ENCODE measurements at regions not wholly inside any gene's neighbourhood (a gene's known extent, or its start where the extent isn't known, plus 50 kb on each side); places are given as distances from the start of the nearest gene placed in this dataset.

DNA sequence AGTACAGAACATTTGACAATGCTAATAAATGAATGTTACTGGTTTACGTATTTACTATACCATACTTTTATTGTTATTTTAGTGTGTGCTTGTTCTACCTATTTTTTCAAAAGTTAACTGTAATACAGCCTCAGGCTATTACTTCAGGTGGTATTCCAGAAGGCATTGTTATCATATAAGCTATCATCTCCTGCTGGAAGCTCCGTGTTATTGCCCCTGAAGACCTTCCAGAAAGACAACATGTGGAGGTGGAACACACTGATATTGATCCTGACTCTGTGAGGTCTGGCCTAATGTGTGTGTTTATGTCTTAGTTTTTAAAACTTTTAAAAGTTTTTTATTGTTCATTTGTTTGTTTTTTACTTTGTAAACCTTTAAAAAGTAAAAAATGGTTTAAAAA is 509.8 kb upstream of the SPRY2 start:
- H3K36me3 ChIP-seq (ENCODE audit: insufficient read depth) = no peaks in the 10 kb centered on the region
- H3F3A ChIP-seq (replicated peaks; ENCODE audit: low read depth) = no peaks in the 10 kb centered on the region
- no peaks in the 10 kb centered on the region for H3K27me3 Mint-ChIP-seq (ENCODE audit: insufficient read depth, low read depth, poor library complexity)
- H3K27ac ChIP-seq (ENCODE audit: low read depth) = no peak overlapping the region
- H3K9me3 Mint-ChIP-seq = no peaks in the 10 kb centered on the region
- peak; percentile 23 for DNase-seq (ENCODE audit: low spot score)
- ATAC-seq = no peak
- H3K79me2 ChIP-seq (replicated peaks; ENCODE audit: insufficient read depth) = no peaks in the 10 kb centered on the region
- TF ChIP-seq JUNB (IDR thresholded peaks at IDR 0.05; ENCODE audit: unreplicated experiment) (no peak), EZH2phosphoT487 (IDR thresholded peaks at IDR 0.05; ENCODE audit: unreplicated experiment) (no peak)
- TF ChIP-seq, protein P1, sequence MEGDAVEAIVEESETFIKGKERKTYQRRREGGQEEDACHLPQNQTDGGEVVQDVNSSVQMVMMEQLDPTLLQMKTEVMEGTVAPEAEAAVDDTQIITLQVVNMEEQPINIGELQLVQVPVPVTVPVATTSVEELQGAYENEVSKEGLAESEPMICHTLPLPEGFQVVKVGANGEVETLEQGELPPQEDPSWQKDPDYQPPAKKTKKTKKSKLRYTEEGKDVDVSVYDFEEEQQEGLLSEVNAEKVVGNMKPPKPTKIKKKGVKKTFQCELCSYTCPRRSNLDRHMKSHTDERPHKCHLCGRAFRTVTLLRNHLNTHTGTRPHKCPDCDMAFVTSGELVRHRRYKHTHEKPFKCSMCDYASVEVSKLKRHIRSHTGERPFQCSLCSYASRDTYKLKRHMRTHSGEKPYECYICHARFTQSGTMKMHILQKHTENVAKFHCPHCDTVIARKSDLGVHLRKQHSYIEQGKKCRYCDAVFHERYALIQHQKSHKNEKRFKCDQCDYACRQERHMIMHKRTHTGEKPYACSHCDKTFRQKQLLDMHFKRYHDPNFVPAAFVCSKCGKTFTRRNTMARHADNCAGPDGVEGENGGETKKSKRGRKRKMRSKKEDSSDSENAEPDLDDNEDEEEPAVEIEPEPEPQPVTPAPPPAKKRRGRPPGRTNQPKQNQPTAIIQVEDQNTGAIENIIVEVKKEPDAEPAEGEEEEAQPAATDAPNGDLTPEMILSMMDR (conservative IDR thresholded peaks at IDR 0.05; ENCODE audit: low read depth in 2 of 2) = 0 out of 4 replicates have a peak, but pooled peaks of 1 of the 2 experiments have one; percentile 19
- no peaks in the 10 kb centered on the region for H3K9me2 ChIP-seq (ENCODE audit: insufficient read depth)
- H3K4me3 ChIP-seq = no peak overlapping the region
- no peak overlapping the region for H3K4me3 Mint-ChIP-seq
- H3K4me2 ChIP-seq = no peak overlapping the region
- no peak overlapping the region for H3K27ac Mint-ChIP-seq
- no peak overlapping the region for H2AFZ ChIP-seq
- H3K4me1 Mint-ChIP-seq = no peaks in the 10 kb centered on the region
- no peaks in the 10 kb centered on the region for H3K36me3 Mint-ChIP-seq (ENCODE audit: low read depth)
- no peaks in the 10 kb centered on the region for H3K27me3 ChIP-seq (ENCODE audit: insufficient read depth)
- no peaks in the 10 kb centered on the region for H4K20me1 ChIP-seq (replicated peaks; ENCODE audit: insufficient read depth)
- no peaks in the 10 kb centered on the region for H3K4me1 ChIP-seq (ENCODE audit: insufficient read depth)

DNA sequence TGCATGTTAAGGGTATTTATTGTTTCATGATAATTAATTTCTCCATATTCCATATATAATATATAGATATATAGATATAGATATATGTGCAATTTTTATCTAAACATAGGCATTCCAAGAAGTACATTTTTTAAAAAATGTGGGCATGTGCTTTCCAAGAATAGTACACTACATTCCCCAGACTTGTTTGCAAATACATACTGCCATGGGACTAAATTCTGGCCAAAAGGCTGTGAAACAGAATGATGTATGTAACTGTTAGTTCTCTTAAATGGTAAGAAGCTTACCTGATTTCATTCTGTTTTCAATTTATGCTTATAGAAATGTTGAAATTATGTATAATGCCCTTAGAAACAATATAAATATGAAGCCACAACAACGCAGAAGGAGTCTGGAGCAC is 503.2 kb upstream of the SPRY2 start:
- H4K20me1 ChIP-seq (replicated peaks; ENCODE audit: insufficient read depth) = no peaks in the 10 kb centered on the region
- H3K36me3 ChIP-seq (ENCODE audit: insufficient read depth) = no peaks in the 10 kb centered on the region
- no peaks in the 10 kb centered on the region for H3K9me2 ChIP-seq (ENCODE audit: insufficient read depth)
- H3K4me3 Mint-ChIP-seq = no peak overlapping the region
- no peaks in the 10 kb centered on the region for H3K27me3 ChIP-seq (ENCODE audit: insufficient read depth)
- H3K27ac Mint-ChIP-seq = no peak overlapping the region
- DNase-seq (ENCODE audit: low spot score) (no peak), ATAC-seq (no peak)
- H3K27ac ChIP-seq (ENCODE audit: low read depth) = no peak overlapping the region
- no peaks in the 10 kb centered on the region for H3K9me3 Mint-ChIP-seq
- no peaks in the 10 kb centered on the region for H3K27me3 Mint-ChIP-seq (ENCODE audit: insufficient read depth, low read depth, poor library complexity)
- H3K79me2 ChIP-seq (replicated peaks; ENCODE audit: insufficient read depth) = no peaks in the 10 kb centered on the region
- H3K4me1 Mint-ChIP-seq = peaks cover 8% of the 10 kb centered on the region; the same call in 2 of the 3 replicates
- H2AFZ ChIP-seq = no peak overlapping the region
- no peak overlapping the region for H3K4me2 ChIP-seq
- no peaks in the 10 kb centered on the region for H3F3A ChIP-seq (replicated peaks; ENCODE audit: low read depth)
- no peak overlapping the region for H3K4me3 ChIP-seq
- H3K4me1 ChIP-seq (ENCODE audit: insufficient read depth) = peaks cover 24% of the 10 kb centered on the region
- no peaks in the 10 kb centered on the region for H3K36me3 Mint-ChIP-seq (ENCODE audit: low read depth)
- TF ChIP-seq, protein P2, sequence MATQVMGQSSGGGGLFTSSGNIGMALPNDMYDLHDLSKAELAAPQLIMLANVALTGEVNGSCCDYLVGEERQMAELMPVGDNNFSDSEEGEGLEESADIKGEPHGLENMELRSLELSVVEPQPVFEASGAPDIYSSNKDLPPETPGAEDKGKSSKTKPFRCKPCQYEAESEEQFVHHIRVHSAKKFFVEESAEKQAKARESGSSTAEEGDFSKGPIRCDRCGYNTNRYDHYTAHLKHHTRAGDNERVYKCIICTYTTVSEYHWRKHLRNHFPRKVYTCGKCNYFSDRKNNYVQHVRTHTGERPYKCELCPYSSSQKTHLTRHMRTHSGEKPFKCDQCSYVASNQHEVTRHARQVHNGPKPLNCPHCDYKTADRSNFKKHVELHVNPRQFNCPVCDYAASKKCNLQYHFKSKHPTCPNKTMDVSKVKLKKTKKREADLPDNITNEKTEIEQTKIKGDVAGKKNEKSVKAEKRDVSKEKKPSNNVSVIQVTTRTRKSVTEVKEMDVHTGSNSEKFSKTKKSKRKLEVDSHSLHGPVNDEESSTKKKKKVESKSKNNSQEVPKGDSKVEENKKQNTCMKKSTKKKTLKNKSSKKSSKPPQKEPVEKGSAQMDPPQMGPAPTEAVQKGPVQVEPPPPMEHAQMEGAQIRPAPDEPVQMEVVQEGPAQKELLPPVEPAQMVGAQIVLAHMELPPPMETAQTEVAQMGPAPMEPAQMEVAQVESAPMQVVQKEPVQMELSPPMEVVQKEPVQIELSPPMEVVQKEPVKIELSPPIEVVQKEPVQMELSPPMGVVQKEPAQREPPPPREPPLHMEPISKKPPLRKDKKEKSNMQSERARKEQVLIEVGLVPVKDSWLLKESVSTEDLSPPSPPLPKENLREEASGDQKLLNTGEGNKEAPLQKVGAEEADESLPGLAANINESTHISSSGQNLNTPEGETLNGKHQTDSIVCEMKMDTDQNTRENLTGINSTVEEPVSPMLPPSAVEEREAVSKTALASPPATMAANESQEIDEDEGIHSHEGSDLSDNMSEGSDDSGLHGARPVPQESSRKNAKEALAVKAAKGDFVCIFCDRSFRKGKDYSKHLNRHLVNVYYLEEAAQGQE (IDR thresholded peaks at IDR 0.05; ENCODE audit: unreplicated experiment) = no peak
- TF ChIP-seq, protein P1 (conservative IDR thresholded peaks at IDR 0.05; ENCODE audit: low read depth in 2 of 2) = no peak
- TF ChIP-seq EZH2 (IDR thresholded peaks at IDR 0.05; ENCODE audit: low read depth, unreplicated experiment) (no peak), CREB1 (CRISPR knock-in tag; IDR thresholded peaks at IDR 0.05; ENCODE audit: low read depth) (no peak), STAT1 (IDR thresholded peaks at IDR 0.05; ENCODE audit: unreplicated experiment) (no peak), ZNF331 (CRISPR knock-in tag; IDR thresholded peaks at IDR 0.05; ENCODE audit: low read depth) (no peak), POLR2AphosphoS5 (IDR thresholded peaks at IDR 0.05; ENCODE audit: low read depth) (no peak), NANOG (IDR thresholded peaks at IDR 0.05; ENCODE audit: borderline replicate concordance) (no peak), ZNF114 (CRISPR knock-in tag; IDR thresholded peaks at IDR 0.05) (no peak), JUNB (IDR thresholded peaks at IDR 0.05; ENCODE audit: unreplicated experiment) (no peak), EZH2phosphoT487 (IDR thresholded peaks at IDR 0.05; ENCODE audit: unreplicated experiment) (no peak)
- TF ChIP-seq, protein P3, sequence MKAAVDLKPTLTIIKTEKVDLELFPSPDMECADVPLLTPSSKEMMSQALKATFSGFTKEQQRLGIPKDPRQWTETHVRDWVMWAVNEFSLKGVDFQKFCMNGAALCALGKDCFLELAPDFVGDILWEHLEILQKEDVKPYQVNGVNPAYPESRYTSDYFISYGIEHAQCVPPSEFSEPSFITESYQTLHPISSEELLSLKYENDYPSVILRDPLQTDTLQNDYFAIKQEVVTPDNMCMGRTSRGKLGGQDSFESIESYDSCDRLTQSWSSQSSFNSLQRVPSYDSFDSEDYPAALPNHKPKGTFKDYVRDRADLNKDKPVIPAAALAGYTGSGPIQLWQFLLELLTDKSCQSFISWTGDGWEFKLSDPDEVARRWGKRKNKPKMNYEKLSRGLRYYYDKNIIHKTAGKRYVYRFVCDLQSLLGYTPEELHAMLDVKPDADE (IDR thresholded peaks at IDR 0.05) = no peak
